Thyroid gland (tissue), 4 donors: ENCODE measurements at regions not wholly inside any gene's neighbourhood (a gene's known extent, or its start where the extent isn't known, plus 50 kb on each side); places are given as distances from the start of the nearest gene placed in this dataset.

Source experiments
- DNase-seq, 2 donors: peaks; one replicate each; pipeline ENCODE4 v3.0.0-alpha.2; 2019
- H3K27ac ChIP-seq, 3 donors: fragments of 200-600 bp; sonication (generic); 1 replicate in 2 of 3; 2 replicates in 1 of 3; pipeline ENCODE4 v1.5.1; 2016 to 2019; ENCODE audit warnings: mild to moderate bottlenecking in 1 of 3, moderate library complexity in 1 of 3
- H3K27me3 ChIP-seq: fragments of 200-600 bp; sonication (generic); one replicate; pipeline ENCODE4 v1.5.1; 2019
- H3K36me3 ChIP-seq, 2 donors: fragments of 200-600 bp; sonication (generic); one replicate each; pipeline ENCODE4 v1.5.1; 2016 to 2019
- H3K4me1 ChIP-seq, 2 donors: fragments of 200-600 bp; sonication (generic); one replicate each; pipeline ENCODE4 v1.5.1; 2017 to 2019
- H3K4me3 ChIP-seq, 3 donors: fragments of 200-600 bp; sonication (generic); replicated peaks in 1 of 3; 1 replicate in 2 of 3; 2 replicates in 1 of 3; pipeline ENCODE4 v1.5.1; 2016; ENCODE audit warnings: mild to moderate bottlenecking in 1 of 3
- H3K9me3 ChIP-seq: fragments of 200-600 bp; sonication (generic); one replicate; pipeline ENCODE4 v1.5.1; 2017
- CTCF ChIP-seq, 6 experiments: fragments of 200-600 bp in 3 of 6; fragments of 450-650 bp in 3 of 6; sonication (generic) in 3 of 6; IDR thresholded peaks; one replicate each; pipeline ENCODE4 v1.5.1; 2016 to 2019; ENCODE audit warnings: antibody characterized with exemption in 6 of 6, mild to moderate bottlenecking in 2 of 6, inconsistent platforms in 1 of 6, moderate library complexity in 1 of 6
- POLR2A ChIP-seq, 2 donors: fragments of 450-650 bp; IDR thresholded peaks; one replicate each; pipeline ENCODE4 v1.6.1; 2017; ENCODE audit warnings: antibody characterized with exemption in 2 of 2, mild to moderate bottlenecking in 2 of 2, moderate library complexity in 1 of 2
- WGBS, 2 donors: methylation state at CpG; one replicate each; pipeline ENCODE4 v1.1.5; 2017; 5-methylcytosine and 5-hydroxymethylcytosine counted together
- intact Hi-C: fragments of 100-400 bp; cut with DNase I; formaldehyde crosslinking; loops from one replicate; pipeline ENCODE4 v1.15.1; 2023

GRCh38 chr15:36362509-36362915 is 216.9 kb upstream of the CDIN1 start:
- Histone ChIP-seq H3K4me3 (no peak overlapping the region), H3K27me3 (no peaks in the 10 kb centered on the region), H3K36me3 (no peaks in the 10 kb centered on the region), H3K27ac (no peak overlapping the region), H3K4me1 (peaks cover 0 to 4% of the 10 kb centered on the region in 2 donors), H3K9me3 (no peaks in the 10 kb centered on the region)
- intact Hi-C loops = no loop called here
- WGBS, 2 donors = 89% methylated on average over 7 of the region's 7 CpGs
- DNase-seq = no peak
- no peak for TF ChIP-seq POLR2A (IDR thresholded peaks at IDR 0.05)
- TF ChIP-seq CTCF (IDR thresholded peaks at IDR 0.05) = no peak

- Histone ChIP-seq H3K36me3 (no peaks in the 10 kb centered on the region), H3K9me3 (no peaks in the 10 kb centered on the region), H3K4me3 (no peak overlapping the region), H3K4me1 (no peaks in the 10 kb centered on the region), H3K27me3 (no peaks in the 10 kb centered on the region), H3K27ac (no peak overlapping the region)
- no peak for DNase-seq
- intact Hi-C loops = no loop called here
- no peak for TF ChIP-seq POLR2A (IDR thresholded peaks at IDR 0.05)
- TF ChIP-seq CTCF (IDR thresholded peaks at IDR 0.05) = no peak
- WGBS, 2 donors = 54 to 58% methylated on average over 4 of the region's 4 CpGs
Measured at GRCh38 chr15:36363335-36363734, 216.1 kb upstream of the CDIN1 start.

GRCh38 chr15:36364377-36364776 is 215.0 kb upstream of the CDIN1 start:
- Histone ChIP-seq H3K36me3 (no peaks in the 10 kb centered on the region), H3K27me3 (no peaks in the 10 kb centered on the region), H3K27ac (no peak overlapping the region), H3K4me3 (no peak overlapping the region), H3K9me3 (no peaks in the 10 kb centered on the region), H3K4me1 (no peaks in the 10 kb centered on the region)
- DNase-seq = no peak
- intact Hi-C loops = no loop called here
- WGBS, 2 donors = 72 to 77% methylated on average over 3 of the region's 3 CpGs
- no peak for TF ChIP-seq CTCF (IDR thresholded peaks at IDR 0.05)
- no peak for TF ChIP-seq POLR2A (IDR thresholded peaks at IDR 0.05)

DNA sequence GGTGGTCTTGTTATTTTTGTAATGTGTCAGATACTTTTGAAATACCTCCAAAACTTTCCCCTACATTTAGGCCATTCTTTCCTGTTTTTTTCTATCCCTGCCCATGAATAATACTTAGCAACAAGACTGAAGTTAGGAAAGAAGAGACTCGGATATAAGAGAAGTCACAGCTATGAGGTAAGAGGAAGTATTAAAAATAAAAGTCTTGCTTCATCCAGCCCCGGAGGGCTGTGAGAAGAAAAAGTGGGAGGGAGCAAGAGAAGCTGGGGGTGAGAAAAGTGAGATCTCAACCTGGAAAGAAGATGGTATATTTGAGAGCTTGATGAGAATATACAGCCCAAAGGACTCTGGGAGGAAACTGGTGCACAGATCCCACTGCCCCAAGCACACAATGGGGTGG is 213.5 kb upstream of the CDIN1 start:
- Histone ChIP-seq H3K27ac (no peak overlapping the region), H3K27me3 (no peaks in the 10 kb centered on the region), H3K4me1 (no peaks in the 10 kb centered on the region), H3K4me3 (no peak overlapping the region), H3K36me3 (no peaks in the 10 kb centered on the region), H3K9me3 (no peaks in the 10 kb centered on the region)
- intact Hi-C loops = no loop called here
- TF ChIP-seq CTCF (IDR thresholded peaks at IDR 0.05) (no peak), POLR2A (IDR thresholded peaks at IDR 0.05) (no peak)
- WGBS, 2 donors = 63 to 68% methylated on average over 2 of the region's 2 CpGs
- no peak for DNase-seq

DNA sequence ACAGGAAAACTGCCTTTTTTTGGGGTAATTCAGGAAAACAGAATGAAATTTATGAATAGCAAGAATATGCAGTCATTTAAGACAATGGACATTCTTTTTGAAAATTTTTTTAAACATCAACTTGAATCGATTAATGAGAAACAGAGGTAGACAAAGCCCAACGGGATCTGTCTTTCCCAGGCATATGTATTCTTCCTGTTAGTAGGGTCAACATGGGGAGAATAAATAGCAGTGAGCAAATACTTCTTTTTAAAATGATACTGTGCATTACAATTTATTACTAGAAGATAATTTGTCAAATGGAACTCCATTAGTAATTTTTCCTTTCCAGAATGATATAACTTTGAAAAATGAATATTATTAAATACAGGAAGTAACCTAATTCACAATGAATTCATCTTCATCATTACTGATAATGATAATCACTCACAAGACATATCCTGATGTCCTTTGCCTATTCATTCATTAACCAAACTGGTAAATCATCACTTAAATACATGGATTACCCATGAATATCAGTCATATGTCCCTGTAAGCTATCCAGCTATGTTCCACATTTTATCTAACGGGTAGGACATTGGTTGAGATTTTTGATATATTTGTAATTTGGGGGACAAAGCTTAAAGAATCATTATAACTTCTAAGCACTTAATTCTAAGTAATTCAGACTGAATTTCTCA is 209.2 kb upstream of the CDIN1 start:
- H3K27me3 ChIP-seq = no peaks in the 10 kb centered on the region
- intact Hi-C loops = no loop called here
- H3K4me3 ChIP-seq = no peak overlapping the region
- no peaks in the 10 kb centered on the region for H3K36me3 ChIP-seq
- no peak for DNase-seq
- no peaks in the 10 kb centered on the region for H3K4me1 ChIP-seq
- no peaks in the 10 kb centered on the region for H3K9me3 ChIP-seq
- H3K27ac ChIP-seq = no peak overlapping the region
- WGBS, 2 donors = 79 to 82% methylated on average over 3 of the region's 3 CpGs
- TF ChIP-seq POLR2A (IDR thresholded peaks at IDR 0.05) (no peak), CTCF (IDR thresholded peaks at IDR 0.05) (no peak)
